Stimulated activated naive CD8-positive, alpha-beta T cell treated with anti-CD3 and anti-CD28 coated beads, Interleukin-15, amount 100 ng/mL, for 72 hours (primary cell): ENCODE measurements at regions not wholly inside any gene's neighbourhood (a gene's known extent, or its start where the extent isn't known, plus 50 kb on each side); places are given as distances from the start of the nearest gene placed in this dataset.

ENCODE experiments used
- ATAC-seq: fragments of 150-1000 bp; cut with Tn5 transposase; 2 replicates; pipeline ENCODE4 v1.10.0; 2021; ENCODE audit warnings: mild to moderate bottlenecking, moderate library complexity
- DNase-seq, 2 donors: peaks; one replicate each; pipeline ENCODE4 v3.0.0; 2021 to 2022
- H3K27ac Mint-ChIP-seq, 2 donors: one replicate each; pipeline ENCODE4 v1.8.0; 2022; ENCODE audit warnings: mild to moderate bottlenecking in 2 of 2, mixed read lengths in 2 of 2, moderate library complexity in 2 of 2
- H3K27me3 Mint-ChIP-seq: one replicate; pipeline ENCODE4 v1.8.0; 2022; ENCODE audit warnings: mixed read lengths
- H3K4me1 Mint-ChIP-seq: one replicate; pipeline ENCODE4 v1.8.0; 2022; ENCODE audit warnings: mild to moderate bottlenecking, mixed read lengths
- H3K4me3 Mint-ChIP-seq, 2 donors: one replicate each; pipeline ENCODE4 v1.8.0; 2022; ENCODE audit warnings: mild to moderate bottlenecking in 2 of 2, mixed read lengths in 2 of 2, moderate library complexity in 1 of 2
- H3K9me3 Mint-ChIP-seq, 2 donors: one replicate each; pipeline ENCODE4 v1.8.0; 2022; ENCODE audit warnings: mixed read lengths in 2 of 2

DNA sequence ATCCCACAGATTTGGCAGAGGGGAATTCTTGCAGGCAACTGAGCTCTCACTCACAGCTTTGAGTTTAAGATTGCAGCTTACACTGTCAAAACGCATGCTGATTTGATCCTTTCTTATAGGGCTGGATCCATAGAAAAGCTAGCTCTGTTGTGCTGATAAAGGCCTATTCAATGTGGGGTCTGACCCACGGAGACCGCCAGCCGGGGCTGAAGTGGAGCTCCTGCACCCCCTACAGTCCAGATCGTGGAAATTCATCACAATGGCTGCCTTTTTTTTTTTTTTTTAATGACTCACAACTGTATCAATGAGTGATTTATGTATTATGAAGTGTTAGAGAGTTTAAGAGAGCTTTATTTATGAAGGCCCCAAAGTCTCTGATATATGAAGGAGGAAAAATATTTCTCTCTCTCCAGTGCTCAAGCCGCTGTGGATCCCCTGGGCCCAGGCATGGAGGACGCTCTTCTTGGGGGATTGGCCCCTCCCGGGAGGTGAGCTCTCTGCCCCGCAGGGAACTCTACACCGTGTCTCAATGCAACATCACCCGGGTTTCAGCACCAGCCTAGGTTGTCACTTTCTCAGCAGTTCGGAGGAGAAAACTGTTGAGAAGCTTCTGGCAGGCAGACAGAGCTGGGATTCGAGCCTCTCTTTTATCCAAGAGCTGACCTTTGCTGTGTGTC, 700.2 kb downstream of the IRX1 start:
- H3K27me3 Mint-ChIP-seq, result no peaks in the 10 kb centered on the region

DNA sequence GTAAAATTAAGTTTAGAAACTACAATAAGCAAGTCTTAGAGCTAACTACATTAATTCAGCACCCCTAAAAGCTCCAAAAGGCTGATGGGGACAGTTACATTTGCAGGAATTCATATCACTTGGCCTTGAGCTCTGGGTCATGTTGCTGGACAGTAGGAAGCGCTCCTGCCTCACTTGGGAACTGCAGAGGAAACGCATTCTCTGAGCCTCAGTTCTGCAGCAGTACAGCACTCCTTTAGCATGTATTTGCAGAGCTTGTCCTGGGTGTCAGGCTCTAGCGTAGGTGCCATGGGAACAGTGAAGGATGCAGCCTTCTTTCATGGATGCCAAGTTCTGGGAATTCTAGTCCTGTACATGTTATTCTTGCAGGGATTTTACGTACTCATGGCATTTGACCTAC, 710.4 kb downstream of the IRX1 start:
- Mint-ChIP-seq H3K27me3 (no peaks in the 10 kb centered on the region), H3K9me3 (peaks cover 0 to 6% of the 10 kb centered on the region in 2 donors), H3K4me1 (no peaks in the 10 kb centered on the region), H3K27ac (no peak overlapping the region), H3K4me3 (no peak overlapping the region)
- ATAC-seq (no peak), DNase-seq (no peak)

More for the DNA sequence above, 700.2 kb downstream of the IRX1 start:
- Mint-ChIP-seq H3K4me3 (no peak overlapping the region), H3K4me1 (no peaks in the 10 kb centered on the region), H3K27ac (no peak overlapping the region), H3K9me3 (peaks cover 0 to 4% of the 10 kb centered on the region in 2 donors)
- DNase-seq (no peak), ATAC-seq (no peak)

DNA sequence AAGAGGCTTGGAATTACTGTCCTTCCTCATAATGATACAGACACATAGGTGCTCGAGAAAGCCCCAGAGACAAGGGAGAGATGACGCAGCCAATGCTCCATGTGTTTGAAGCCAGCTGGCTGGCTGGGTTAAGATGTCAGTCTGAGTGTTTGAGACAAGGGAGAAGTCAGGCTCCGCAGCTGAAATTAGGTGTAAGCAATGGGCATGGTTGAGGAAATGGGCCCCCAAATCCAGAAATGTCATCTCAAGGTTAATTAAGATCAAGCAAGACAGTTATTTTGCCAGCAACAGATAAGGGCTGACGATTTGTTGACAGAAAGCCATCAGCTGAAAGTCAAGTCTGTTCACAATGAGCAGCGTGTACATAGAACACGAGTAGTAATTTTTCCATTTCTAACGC, 713.4 kb downstream of the IRX1 start:
- H3K4me1 Mint-ChIP-seq, result no peaks in the 10 kb centered on the region
- ATAC-seq, result no peak
- H3K4me3 Mint-ChIP-seq, result no peak overlapping the region
- H3K27ac Mint-ChIP-seq, result no peak overlapping the region
- DNase-seq, result no peak
- H3K9me3 Mint-ChIP-seq, result peaks cover 7 to 12% of the 10 kb centered on the region in 2 donors
- H3K27me3 Mint-ChIP-seq, result no peaks in the 10 kb centered on the region

DNA sequence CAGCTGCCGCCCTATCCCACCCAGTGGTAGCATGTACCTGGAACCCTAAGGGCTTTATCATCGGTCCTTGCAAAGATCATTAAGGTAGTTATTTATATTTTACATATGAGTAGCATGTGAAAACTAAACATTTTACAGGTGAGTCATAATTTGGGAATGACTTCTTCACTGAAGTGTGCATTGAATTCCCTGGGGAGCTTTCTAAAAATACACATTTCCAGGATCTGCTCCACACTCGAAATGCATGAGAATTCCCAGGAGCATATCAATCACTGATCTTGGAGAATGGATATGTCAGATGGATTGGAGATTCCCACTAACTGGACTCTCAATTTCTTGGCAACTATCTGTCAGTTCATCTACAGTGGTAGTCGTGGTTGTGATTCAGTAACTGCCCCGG, 717.5 kb downstream of the IRX1 start:
- ATAC-seq (no peak), DNase-seq (no peak)
- Mint-ChIP-seq H3K27me3 (no peaks in the 10 kb centered on the region), H3K27ac (no peak overlapping the region), H3K4me3 (no peak overlapping the region), H3K4me1 (no peaks in the 10 kb centered on the region), H3K9me3 (peaks cover 10 to 18% of the 10 kb centered on the region in 2 donors)

DNA sequence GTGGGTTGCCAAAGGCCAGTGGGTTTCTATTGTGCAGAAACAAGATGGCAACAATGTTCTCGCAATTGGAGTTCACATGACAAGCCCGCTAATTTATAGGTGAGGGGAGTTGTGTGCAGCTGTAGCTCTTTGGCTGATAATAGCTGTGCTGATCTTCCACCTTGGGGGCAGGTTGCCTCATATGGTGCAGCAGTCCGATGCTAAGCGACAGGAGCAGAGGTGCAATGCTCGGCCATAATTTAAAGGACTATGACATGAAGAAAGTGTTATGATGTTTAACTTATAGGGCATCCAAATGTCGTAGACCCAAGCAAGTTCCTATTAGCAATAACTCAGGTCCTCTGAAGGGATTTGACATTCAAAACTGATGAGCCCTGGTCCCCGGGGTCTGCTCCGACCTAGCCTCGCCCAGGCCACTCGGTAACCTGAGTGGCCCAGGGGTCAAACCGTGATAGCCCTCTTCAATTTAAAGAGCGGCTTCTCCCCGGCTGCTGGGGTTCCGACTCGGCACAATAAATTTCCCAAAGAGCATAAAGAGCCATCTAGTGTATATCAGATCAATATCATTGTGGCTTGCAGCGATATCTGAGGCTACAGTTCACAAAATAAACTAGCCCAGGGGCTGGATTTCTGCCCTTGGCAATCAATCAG, 724.0 kb downstream of the IRX1 start:
- DNase-seq (no peak), ATAC-seq (no peak)
- Mint-ChIP-seq H3K4me1 (no peaks in the 10 kb centered on the region), H3K4me3 (no peak overlapping the region), H3K27me3 (no peaks in the 10 kb centered on the region), H3K9me3 (peaks cover 21% of the 10 kb centered on the region in 2 donors), H3K27ac (no peak overlapping the region)

DNA sequence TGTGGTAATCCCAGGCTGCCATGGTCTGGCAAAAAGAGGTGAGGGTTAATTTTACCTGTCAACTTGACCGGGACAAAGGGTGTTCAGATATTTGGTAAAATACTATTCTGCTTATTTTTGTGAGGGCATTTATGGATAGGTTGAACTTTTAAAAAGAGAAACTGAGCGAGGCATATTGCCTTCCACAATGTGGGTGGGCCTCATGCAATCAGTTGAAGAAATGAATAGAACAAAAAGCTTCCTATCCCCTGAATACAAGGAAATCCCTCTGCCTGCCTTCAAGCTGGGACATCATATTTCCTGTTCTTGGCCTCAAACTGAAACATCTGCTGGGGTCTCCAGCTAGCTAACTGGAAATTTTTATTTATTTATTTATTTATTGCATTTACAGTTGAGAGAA, 734.7 kb downstream of the IRX1 start:
- no peak for DNase-seq
- Mint-ChIP-seq H3K4me1 (no peaks in the 10 kb centered on the region), H3K27me3 (no peaks in the 10 kb centered on the region), H3K27ac (no peak overlapping the region), H3K9me3 (peaks cover 5 to 21% of the 10 kb centered on the region in 2 donors), H3K4me3 (no peak overlapping the region)
- no peak for ATAC-seq

DNA sequence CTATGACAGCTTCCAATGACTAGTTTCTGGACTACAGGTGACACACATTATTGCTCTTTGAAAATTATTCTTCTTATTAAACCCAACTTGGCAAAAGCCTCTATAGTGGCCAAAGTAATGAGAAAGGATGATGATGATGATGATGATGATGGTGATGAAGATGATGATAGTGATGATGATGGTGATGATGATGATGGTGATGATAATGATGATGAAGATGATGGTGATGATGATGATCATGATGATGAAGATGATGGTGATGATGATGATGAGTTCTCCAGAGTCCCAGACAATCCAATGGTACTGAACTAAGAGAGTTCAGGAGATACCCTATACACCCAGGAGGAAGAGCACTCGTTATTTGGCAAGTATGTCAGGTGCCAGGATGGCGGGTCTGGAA, 739.4 kb downstream of the IRX1 start:
- peaks cover 9 to 18% of the 10 kb centered on the region in 2 donors for H3K9me3 Mint-ChIP-seq
- H3K27me3 Mint-ChIP-seq, result no peaks in the 10 kb centered on the region
- ATAC-seq, result no peak
- no peak for DNase-seq
- no peak overlapping the region for H3K27ac Mint-ChIP-seq
- no peak overlapping the region for H3K4me3 Mint-ChIP-seq
- H3K4me1 Mint-ChIP-seq, result no peaks in the 10 kb centered on the region

DNA sequence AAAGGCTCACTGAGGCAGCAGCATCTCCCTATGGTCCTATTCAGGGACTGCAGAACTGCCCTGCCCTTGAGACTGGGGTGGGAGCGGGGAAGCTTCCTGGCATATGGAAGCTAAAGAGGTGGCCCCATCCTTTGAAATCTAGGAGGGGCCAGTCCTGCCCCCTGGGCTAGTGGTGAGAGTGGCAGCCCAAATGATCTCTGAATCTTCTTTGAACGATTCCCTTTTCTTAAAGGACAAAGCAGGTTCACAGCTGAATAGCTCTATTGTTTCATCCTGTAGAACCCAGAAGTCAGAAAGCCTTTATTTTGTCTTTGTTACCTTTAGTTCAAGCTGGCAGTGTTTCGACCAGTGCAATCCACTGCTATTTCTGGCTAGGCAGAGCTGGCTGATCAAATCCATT, 741.9 kb downstream of the IRX1 start:
- Mint-ChIP-seq H3K4me1 (no peaks in the 10 kb centered on the region), H3K27me3 (no peaks in the 10 kb centered on the region), H3K27ac (no peak overlapping the region), H3K4me3 (no peak overlapping the region), H3K9me3 (peaks cover 9 to 22% of the 10 kb centered on the region in 2 donors)
- ATAC-seq, result no peak
- no peak for DNase-seq

DNA sequence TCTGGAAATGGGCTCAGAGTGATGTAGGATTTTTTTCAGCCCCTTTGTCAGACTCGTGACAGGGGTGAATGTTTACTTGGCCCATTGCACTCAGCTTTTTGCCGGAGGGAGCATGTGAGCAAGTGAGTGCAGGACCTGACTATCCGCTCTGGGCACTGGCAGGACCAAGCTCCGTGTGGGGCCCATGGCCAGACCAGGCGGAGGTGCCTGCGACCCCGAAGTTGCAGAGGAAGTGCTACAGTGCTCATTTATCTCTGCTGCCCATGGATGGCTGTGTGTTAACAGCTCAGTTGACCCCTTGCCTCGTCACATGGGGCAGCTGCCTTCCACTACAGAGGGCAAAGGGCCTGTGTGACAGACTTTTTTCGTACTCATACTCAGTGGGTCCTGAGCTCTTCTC, 744.3 kb downstream of the IRX1 start:
- Mint-ChIP-seq H3K9me3 (peaks cover 15 to 30% of the 10 kb centered on the region in 2 donors), H3K4me1 (no peaks in the 10 kb centered on the region), H3K27me3 (no peaks in the 10 kb centered on the region), H3K4me3 (no peak overlapping the region), H3K27ac (no peak overlapping the region)
- DNase-seq (no peak), ATAC-seq (no peak)

DNA sequence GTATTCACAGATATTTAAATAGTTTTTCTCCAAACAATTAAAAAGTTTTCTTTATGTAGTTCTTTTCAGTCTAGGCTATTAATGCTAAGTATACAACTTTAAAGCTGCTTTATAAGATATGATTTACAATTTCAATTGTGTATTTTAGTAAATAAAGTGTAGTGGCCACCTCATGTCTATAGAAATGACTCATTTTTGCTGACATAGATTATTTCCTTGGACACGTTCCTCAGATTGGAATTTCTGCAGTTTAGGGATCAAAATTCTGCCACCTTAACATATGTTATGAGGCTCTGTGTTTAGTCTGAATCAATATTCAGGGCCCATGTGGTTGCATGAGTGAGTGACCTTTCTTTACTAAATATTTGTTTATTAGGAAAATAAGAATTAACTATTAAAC, 750.2 kb downstream of the IRX1 start:
- no peaks in the 10 kb centered on the region for H3K27me3 Mint-ChIP-seq
- H3K9me3 Mint-ChIP-seq, result peaks cover 22 to 45% of the 10 kb centered on the region in 2 donors
- H3K4me3 Mint-ChIP-seq, result no peak overlapping the region
- ATAC-seq (no peak), DNase-seq (no peak)
- no peaks in the 10 kb centered on the region for H3K4me1 Mint-ChIP-seq
- no peak overlapping the region for H3K27ac Mint-ChIP-seq

DNA sequence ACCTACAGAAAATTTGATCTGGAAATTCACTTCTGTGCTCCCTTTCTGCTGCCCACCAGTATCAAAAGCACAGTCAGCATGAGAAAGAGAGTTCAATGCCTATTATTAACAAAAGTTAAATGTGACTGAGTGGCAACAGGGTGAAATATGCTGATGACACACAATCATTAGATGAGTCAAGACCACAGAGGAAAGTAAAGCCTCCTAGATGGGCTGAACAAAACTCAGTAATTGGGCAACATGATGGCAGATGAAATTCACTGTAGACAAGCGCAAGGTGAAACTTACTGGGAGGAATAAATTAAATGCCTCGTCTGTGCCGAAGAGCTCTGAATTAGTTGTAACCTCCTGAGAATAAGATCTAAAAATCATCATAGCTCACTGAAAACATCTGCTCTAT, 752.8 kb downstream of the IRX1 start:
- ATAC-seq (no peak), DNase-seq (no peak)
- Mint-ChIP-seq H3K27ac (no peak overlapping the region), H3K9me3 (peaks cover 18 to 41% of the 10 kb centered on the region in 2 donors), H3K4me1 (no peaks in the 10 kb centered on the region), H3K27me3 (no peaks in the 10 kb centered on the region), H3K4me3 (no peak overlapping the region)

DNA sequence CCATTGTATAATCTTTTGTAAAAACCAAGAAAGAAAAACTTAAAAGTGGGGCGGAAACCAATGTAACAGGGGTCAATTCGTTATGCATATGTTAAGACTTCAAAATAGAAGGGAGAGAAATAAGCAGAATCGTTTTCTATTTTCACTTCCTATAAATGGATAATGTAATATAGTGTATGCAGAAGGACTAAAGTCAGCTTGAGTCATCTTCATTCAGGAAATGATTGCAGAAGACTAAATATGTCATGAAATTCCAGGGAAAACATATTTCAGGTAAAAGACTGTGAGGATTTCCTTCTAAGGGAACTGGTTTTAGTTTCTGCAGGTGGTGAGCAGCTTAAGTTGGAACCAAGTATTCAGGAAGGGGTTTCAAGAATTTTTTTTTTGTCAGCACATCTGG, 753.3 kb downstream of the IRX1 start:
- no peak overlapping the region for H3K4me3 Mint-ChIP-seq
- no peak overlapping the region for H3K27ac Mint-ChIP-seq
- H3K9me3 Mint-ChIP-seq, result peaks cover 18 to 36% of the 10 kb centered on the region in 2 donors
- ATAC-seq (no peak), DNase-seq (no peak)
- H3K27me3 Mint-ChIP-seq, result no peaks in the 10 kb centered on the region
- no peaks in the 10 kb centered on the region for H3K4me1 Mint-ChIP-seq

DNA sequence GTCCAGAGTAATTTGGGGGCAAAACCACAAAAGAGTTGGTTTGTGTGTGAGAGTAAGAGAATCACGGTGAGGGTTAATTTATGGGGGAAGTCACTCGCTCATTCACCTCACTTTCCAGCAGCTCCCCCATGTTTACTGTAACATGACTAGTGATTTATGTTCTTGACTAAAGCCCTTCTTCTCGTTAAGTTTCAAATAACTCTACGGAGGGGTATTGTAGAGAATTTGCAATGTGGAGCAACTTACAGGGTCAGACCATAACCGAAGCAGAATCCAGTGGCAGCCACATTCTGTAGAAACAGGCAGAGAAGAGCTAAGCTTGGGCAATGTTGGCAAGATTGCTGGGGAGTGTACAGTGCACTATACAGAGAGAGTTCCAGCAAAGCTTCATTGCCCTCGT, 760.6 kb downstream of the IRX1 start:
- no peak overlapping the region for H3K27ac Mint-ChIP-seq

DNA sequence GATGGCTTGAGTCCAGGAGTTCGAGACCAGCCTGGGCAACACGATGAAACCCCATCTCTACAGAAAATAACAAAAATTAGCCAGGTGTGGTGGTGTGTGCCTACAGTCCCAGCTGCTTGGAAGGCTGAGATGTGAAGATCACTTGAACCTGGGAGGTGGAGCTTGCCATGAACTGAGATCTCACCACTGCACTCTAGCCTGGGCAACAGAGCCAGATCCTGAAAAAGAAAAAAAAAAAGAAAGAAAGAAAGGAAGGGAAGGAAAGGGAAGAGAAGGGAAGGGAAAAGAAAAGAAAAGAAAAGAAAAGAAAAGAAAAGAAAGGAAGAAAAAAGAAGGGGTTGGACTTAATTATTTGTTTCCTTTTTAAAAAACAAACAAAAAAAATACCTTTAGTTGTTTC, 764.2 kb downstream of the IRX1 start:
- DNase-seq, result no peak
- H3K27ac Mint-ChIP-seq, result no peak overlapping the region
- H3K4me3 Mint-ChIP-seq, result no peak overlapping the region

More for the DNA sequence above, 760.6 kb downstream of the IRX1 start:
- Mint-ChIP-seq H3K4me3 (no peak overlapping the region), H3K27me3 (no peaks in the 10 kb centered on the region), H3K9me3 (peaks cover 15 to 19% of the 10 kb centered on the region in 2 donors), H3K4me1 (no peaks in the 10 kb centered on the region)
- DNase-seq, result no peak
- no peak for ATAC-seq

DNA sequence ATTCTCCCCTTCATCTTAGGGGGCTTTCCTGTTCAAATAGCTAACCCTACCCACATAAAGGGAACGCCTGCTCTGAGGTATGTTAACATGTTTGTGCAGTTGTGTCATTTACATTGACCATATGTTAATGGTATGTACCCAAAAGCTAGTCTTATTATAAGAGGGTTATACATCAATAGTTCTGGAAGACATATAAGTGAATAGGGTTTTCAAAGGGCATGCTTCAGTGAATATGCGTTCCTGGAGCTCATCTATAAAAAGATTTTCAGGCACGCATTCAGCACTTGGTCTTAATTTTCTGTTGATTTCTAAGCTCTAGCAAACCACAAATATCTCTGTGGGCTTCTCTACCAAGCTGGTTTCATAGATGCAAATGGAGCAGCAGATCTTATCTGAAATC, 766.1 kb downstream of the IRX1 start:
- no peak overlapping the region for H3K27ac Mint-ChIP-seq
- no peaks in the 10 kb centered on the region for H3K27me3 Mint-ChIP-seq
- ATAC-seq (no peak), DNase-seq (no peak)
- no peaks in the 10 kb centered on the region for H3K4me1 Mint-ChIP-seq
- peaks cover 14 to 20% of the 10 kb centered on the region in 2 donors for H3K9me3 Mint-ChIP-seq
- H3K4me3 Mint-ChIP-seq, result no peak overlapping the region

More for the DNA sequence above, 764.2 kb downstream of the IRX1 start:
- H3K9me3 Mint-ChIP-seq, result peaks cover 16 to 21% of the 10 kb centered on the region in 2 donors
- no peaks in the 10 kb centered on the region for H3K4me1 Mint-ChIP-seq
- H3K27me3 Mint-ChIP-seq, result no peaks in the 10 kb centered on the region
- no peak for ATAC-seq

DNA sequence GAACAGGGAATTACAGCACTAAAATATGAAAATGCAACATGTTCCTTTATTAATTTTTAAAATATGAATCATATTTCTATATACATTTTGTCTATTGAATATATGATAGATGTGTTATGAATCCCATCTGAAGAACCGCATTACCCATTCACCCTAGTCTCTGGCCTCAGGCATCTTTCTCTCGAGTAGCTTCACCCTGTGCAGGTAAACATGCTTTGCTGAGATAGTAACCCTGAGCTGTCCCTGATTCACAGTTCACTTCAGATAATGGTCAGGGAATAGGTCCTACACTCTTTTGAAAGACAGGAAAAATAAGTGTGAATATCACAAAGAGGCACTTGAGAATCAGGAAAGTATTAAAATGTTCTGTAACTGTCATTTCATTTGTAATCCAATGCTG, 766.8 kb downstream of the IRX1 start:
- H3K27me3 Mint-ChIP-seq, result no peaks in the 10 kb centered on the region
- no peaks in the 10 kb centered on the region for H3K4me1 Mint-ChIP-seq
- ATAC-seq (no peak), DNase-seq (no peak)
- H3K4me3 Mint-ChIP-seq, result no peak overlapping the region
- H3K9me3 Mint-ChIP-seq, result peaks cover 14 to 25% of the 10 kb centered on the region in 2 donors
- H3K27ac Mint-ChIP-seq, result no peak overlapping the region

DNA sequence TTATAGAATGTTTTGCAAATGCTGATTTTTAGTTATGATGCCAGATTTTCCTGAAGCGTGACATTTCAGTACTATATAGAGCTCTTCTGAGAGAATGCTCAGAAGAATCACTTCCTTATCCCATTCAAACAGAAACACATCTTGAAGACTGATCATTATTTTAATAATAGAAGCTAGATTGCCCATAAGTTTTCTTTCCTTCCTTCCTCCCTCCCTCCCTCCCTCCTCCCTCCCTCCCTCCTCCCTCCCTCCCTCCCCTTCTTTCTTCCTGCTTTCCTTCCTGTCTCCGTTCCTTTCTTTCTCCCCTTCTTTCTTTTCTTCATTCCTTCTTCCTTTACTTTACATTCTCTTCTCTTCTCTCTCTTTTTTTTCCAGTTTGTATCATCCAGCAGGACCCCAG, 767.4 kb downstream of the IRX1 start:
- H3K9me3 Mint-ChIP-seq, result peaks cover 14 to 25% of the 10 kb centered on the region in 2 donors
- no peak for ATAC-seq

More for the DNA sequence above, 767.4 kb downstream of the IRX1 start:
- Mint-ChIP-seq H3K4me1 (no peaks in the 10 kb centered on the region), H3K4me3 (no peak overlapping the region), H3K27ac (no peak overlapping the region), H3K27me3 (no peaks in the 10 kb centered on the region)
- DNase-seq, result no peak
